ENCODE measurements at regions not wholly inside any gene's neighbourhood (a gene's known extent, or its start where the extent isn't known, plus 50 kb on each side); places are given as distances from the start of the nearest gene placed in this dataset.

- Histone ChIP-seq H3K4me2 (ENCODE audit: insufficient read depth, low read length) (no peak overlapping the region), H3K9me1 (replicated peaks; ENCODE audit: control insufficient read depth, extremely low read depth, insufficient read depth, low read length) (no peaks in the 10 kb centered on the region), H4K20me1 (replicated peaks; ENCODE audit: control insufficient read depth, extremely low read depth, insufficient read depth, low read length) (no peaks in the 10 kb centered on the region), H3K9ac (replicated peaks; ENCODE audit: extremely low read depth, insufficient read depth, low read length) (no peak overlapping the region), H3K4me1 (ENCODE audit: control insufficient read depth, extremely low read depth, insufficient read depth, low read length) (no peaks in the 10 kb centered on the region), H3K27ac (ENCODE audit: insufficient read depth, low read depth, low read length) (no peak overlapping the region), H3K27me3 (ENCODE audit: control insufficient read depth in 2 of 2, insufficient read depth in 2 of 2, low read length in 2 of 2) (no peaks in the 10 kb centered on the region), H3K9me3 (replicated peaks; ENCODE audit: control insufficient read depth, insufficient read depth, low read length) (no peaks in the 10 kb centered on the region), H3K36me3 (ENCODE audit: control insufficient read depth in 2 of 2, extremely low read depth in 1 of 2, insufficient read depth in 2 of 2, low read length in 2 of 2) (no peaks in the 10 kb centered on the region), H3K4me3 (replicated peaks in 1 of 3; ENCODE audit: insufficient read depth in 1 of 3, low read depth in 1 of 3, low read length in 3 of 3) (no peak overlapping the region), H3K79me2 (ENCODE audit: control insufficient read depth, insufficient read depth, low read length) (no peaks in the 10 kb centered on the region), H2AFZ (ENCODE audit: low read depth, low read length) (no peak overlapping the region)
- POLR2A ChIA-PET: interaction anchor here (0.6 kb wide), 1 partner anchor 107 kb away, joined by 3 read pairs; no protein-coding TSS in a partner anchor
- intact Hi-C loops (cut with micrococcal nuclease) (no loop called here), dilution Hi-C loops (cut with MboI; ENCODE audit: extremely low pct_ligation_motif_present, low sequenced_read_pairs) (no loop called here)
- BruUV-seq (replicated peaks): no TSS peak
- FAIRE-seq: no peak
- no peak for TF ChIP-seq EZH2 (IDR thresholded peaks at IDR 0.05; ENCODE audit: borderline replicate concordance, low read depth, low read length, severe bottlenecking)
- TF ChIP-seq GATA2 (IDR thresholded peaks at IDR 0.05; ENCODE audit: insufficient read depth, insufficient read length, low read depth, low read length): no peak
- no peak for TF ChIP-seq MAX (IDR thresholded peaks at IDR 0.05; ENCODE audit: insufficient read depth, insufficient read length)
- TF ChIP-seq JUN (IDR thresholded peaks at IDR 0.05; ENCODE audit: borderline replicate concordance, insufficient read depth, insufficient read length, low read depth): no peak
- TF ChIP-seq POLR2AphosphoS5 (IDR thresholded peaks at IDR 0.05; ENCODE audit: insufficient read depth, low read depth, low read length): no peak
- TF ChIP-seq CTCF (IDR thresholded peaks at IDR 0.05; ENCODE audit: extremely low read depth in 1 of 2, insufficient read depth in 1 of 2, low read depth in 1 of 2, low read length in 2 of 2): no peak
- TF ChIP-seq MYC (IDR thresholded peaks at IDR 0.05; ENCODE audit: low read depth, low read length): no peak
- no peak for TF ChIP-seq FOS (IDR thresholded peaks at IDR 0.05; ENCODE audit: borderline replicate concordance, insufficient read depth, low read length)
- TF ChIP-seq POLR2A (IDR thresholded peaks at IDR 0.05; ENCODE audit: low read depth, low read length): no peak
- DNase-seq (ENCODE audit: low read depth, low spot score): no peak
- CTCF ChIA-PET: interaction anchor here (0.5 to 1.5 kb wide), 2 partner anchors 10 to 475 kb away, joined by 3 to 4 read pairs; no protein-coding TSS in a partner anchor
Measured at GRCh38 chr3:30982416-30983075, 88.1 kb upstream of the GADL1 start.

All from endothelial cell of umbilical vein (primary cell).